GM18520 (cell line): ENCODE measurements at regions not wholly inside any gene's neighbourhood (a gene's known extent, or its start where the extent isn't known, plus 50 kb on each side); places are given as distances from the start of the nearest gene placed in this dataset.
"Not testable (repeated sequence)": the region's sequence is repeated elsewhere in the genome, so short reads cannot be mapped to it uniquely, and the experiment has no call there.

ENCODE experiments used
- ATAC-seq: cut with Tn5 transposase; IDR thresholded peaks from one replicate; pipeline ENCODE4 v1.9.1; 2021; ENCODE audit not compliant: unreplicated experiment

GRCh38 chrX:118254611-118255010, 91.3 kb upstream of the WDR44 start:
- no peak for ATAC-seq

GRCh38 chrX:118255921-118256320, 90.0 kb upstream of the WDR44 start:
- ATAC-seq, result no peak

DNA sequence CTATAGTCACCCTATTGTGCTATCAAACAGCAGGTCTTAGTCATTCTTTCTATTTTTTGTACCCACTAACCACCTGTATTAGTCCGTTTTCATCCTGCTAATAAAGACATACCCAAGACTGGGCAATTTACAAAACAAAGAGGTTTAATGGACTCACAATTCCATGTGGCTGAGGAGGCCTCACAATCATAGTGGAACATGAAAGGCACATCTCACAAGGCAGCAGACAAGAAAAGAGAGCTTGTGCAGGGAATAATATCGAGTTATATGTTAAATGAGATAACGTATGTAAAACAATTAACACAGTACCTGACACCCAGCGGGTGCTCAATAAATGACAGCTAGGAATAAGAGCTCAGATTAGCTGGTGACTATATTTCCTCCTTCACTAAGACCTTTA, 88.1 kb upstream of the WDR44 start:
- no peak for ATAC-seq

DNA sequence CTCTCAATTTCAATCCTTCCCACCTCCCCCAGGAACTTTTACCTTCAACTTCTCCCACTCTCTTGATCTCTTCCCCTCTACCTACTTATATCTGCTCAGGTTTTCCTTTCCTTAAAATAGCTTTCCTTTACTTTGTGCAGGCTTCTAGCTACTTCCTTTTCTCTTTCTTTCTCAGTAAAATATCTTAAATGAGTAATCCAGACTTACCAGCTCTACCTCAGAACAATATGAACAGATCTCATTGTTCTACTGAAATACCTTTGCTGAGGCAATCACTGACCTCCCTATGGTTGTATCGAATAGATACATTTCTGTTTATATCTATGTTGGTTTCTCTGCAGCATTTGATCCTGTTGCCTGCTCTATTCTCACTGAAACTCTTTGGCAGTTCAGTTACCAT, 86.7 kb upstream of the WDR44 start:
- ATAC-seq, result no peak

DNA sequence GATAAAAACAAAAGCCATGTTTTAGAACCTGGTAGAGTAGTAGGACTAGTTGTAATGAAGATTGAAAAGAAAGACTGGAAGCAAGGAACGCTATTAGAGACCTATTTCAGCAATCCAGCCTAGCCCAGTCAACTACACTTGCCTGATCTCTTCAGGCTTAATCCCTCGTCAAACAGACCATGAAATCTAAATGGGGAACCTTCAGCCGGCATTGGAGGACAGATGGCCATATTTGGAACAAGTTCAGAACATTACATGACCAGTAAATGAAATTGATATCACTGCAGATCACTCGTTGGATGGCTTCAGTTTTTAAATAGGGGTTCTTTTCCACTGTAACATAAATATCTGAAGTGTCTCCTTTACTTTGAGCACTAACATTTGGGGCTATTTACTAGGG, 84.8 kb upstream of the WDR44 start:
- no peak for ATAC-seq

GRCh38 chrX:118271775-118272174, 74.1 kb upstream of the WDR44 start:
- ATAC-seq, result no peak

DNA sequence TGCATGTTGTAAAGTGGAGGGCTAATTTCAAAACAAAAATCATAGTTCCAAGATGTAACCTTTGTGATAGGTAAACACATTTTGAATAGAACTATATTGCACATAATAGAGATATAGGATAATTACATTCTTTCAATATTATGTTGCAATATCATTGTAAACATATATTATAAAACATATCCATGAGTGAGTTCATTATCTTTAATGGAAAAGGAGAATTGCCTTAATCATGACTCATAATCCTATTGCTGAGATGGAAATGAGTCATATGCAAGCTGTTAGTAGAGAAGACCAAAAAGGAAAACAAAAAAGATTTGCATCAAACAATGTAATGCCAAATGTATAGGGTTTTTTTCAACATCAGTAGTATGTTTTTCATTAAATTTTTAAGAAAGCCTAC, 73.7 kb upstream of the WDR44 start:
- ATAC-seq, result no peak

GRCh38 chrX:118286066-118286762, 59.7 kb upstream of the WDR44 start:
- no peak for ATAC-seq

DNA sequence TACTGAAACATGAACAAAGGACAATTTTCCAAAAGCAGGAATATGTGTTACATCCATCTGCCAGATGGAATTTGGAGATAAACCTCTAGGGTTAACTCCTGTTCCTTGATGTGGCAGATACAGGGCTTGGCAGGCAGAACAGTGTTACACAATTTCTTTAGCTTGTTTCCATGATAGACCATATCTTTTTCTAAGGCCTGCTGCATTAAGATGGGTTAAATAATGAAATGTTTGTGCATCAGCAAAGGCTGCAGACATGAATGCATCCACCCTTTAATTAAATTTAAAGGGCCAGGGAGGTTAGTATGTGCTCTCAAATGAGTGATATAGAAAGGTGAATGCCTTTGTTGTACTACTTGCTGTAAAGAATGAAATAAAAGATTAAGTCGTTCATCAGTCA, 50.1 kb upstream of the WDR44 start:
- not testable (repeated sequence) for ATAC-seq
